Cardiac fibroblast (primary cell): ENCODE measurements at regions not wholly inside any gene's neighbourhood (a gene's known extent, or its start where the extent isn't known, plus 50 kb on each side); places are given as distances from the start of the nearest gene placed in this dataset.

ENCODE experiments used
- DNase-seq, 2 donors: peaks; one replicate each; pipeline versions ENCODE4 v3.0.0 to v3.0.0-alpha.2; 2010; ENCODE audit warnings: low read depth in 2 of 2
- H3K4me3 ChIP-seq, 2 donors: replicated peaks in 1 of 2; 1 replicate in 1 of 2; 2 replicates in 1 of 2; pipeline ENCODE4 v1.5.1; 2011; ENCODE audit warnings: low read depth in 2 of 2, low read length in 2 of 2, mild to moderate bottlenecking in 2 of 2, moderate library complexity in 1 of 2
- CTCF ChIP-seq: IDR thresholded peaks from one replicate; pipeline ENCODE4 v1.5.1; 2011; ENCODE audit warnings: low read depth, mild to moderate bottlenecking, low read length, inconsistent platforms

GRCh38 chr14:101634850-101635748 is 73.8 kb downstream of the DIO3 start:
- DNase-seq: no peak
- no peak for TF ChIP-seq CTCF
- no peak overlapping the region for H3K4me3 ChIP-seq

- DNase-seq: no peak
- H3K4me3 ChIP-seq: no peak overlapping the region
- no peak for TF ChIP-seq CTCF
Measured at GRCh38 chr14:101635749-101636560, 74.7 kb downstream of the DIO3 start.

- DNase-seq: no peak
- H3K4me3 ChIP-seq: no peak overlapping the region
- TF ChIP-seq CTCF: no peak
Measured at GRCh38 chr14:101639241-101639833, 78.0 kb downstream of the DIO3 start.

- no peak overlapping the region for H3K4me3 ChIP-seq
- TF ChIP-seq CTCF: no peak
- no peak for DNase-seq
Measured at GRCh38 chr14:101643651-101644050, 82.4 kb downstream of the DIO3 start.

- no peak for DNase-seq
- TF ChIP-seq CTCF: no peak
- no peak overlapping the region for H3K4me3 ChIP-seq
Measured at GRCh38 chr14:101654051-101654450, 92.8 kb downstream of the DIO3 start.

- TF ChIP-seq CTCF: no peak
- H3K4me3 ChIP-seq: no peak overlapping the region
- DNase-seq: no peak
Measured at GRCh38 chr14:101657372-101657771, 96.1 kb downstream of the DIO3 start.
